NT2/D1 (cell line): ENCODE measurements at regions not wholly inside any gene's neighbourhood (a gene's known extent, or its start where the extent isn't known, plus 50 kb on each side); places are given as distances from the start of the nearest gene placed in this dataset.

ENCODE experiments used
- DNase-seq: peaks from one replicate; pipeline ENCODE4 v3.0.0-alpha.2; 2011; ENCODE audit warnings: low read depth, low spot score
- H3K27me3 ChIP-seq: 2 replicates; pipeline ENCODE4 v1.6.0; 2011; ENCODE audit warnings: mild to moderate bottlenecking; ENCODE audit not compliant: insufficient read length, insufficient read depth
- H3K36me3 ChIP-seq: 2 replicates; pipeline ENCODE4 v1.6.1; 2011; ENCODE audit warnings: mild to moderate bottlenecking, low read length, mixed read lengths; ENCODE audit not compliant: insufficient read depth, insufficient read length
- H3K4me1 ChIP-seq: 2 replicates; pipeline ENCODE4 v1.5.1; 2011; ENCODE audit not compliant: insufficient read depth, insufficient read length
- H3K4me3 ChIP-seq: 2 replicates; pipeline ENCODE4 v1.5.1; 2011; ENCODE audit warnings: low read depth; ENCODE audit not compliant: insufficient read length
- H3K9ac ChIP-seq: 2 replicates; pipeline ENCODE4 v1.6.0; 2011; ENCODE audit warnings: low read depth; ENCODE audit not compliant: insufficient read length
- H3K9me3 ChIP-seq: 2 replicates; pipeline ENCODE4 v1.5.1; 2011; ENCODE audit warnings: mild to moderate bottlenecking, low read length; ENCODE audit not compliant: insufficient read depth
- SUZ12 ChIP-seq: IDR thresholded peaks from 2 replicates; pipeline ENCODE4 v1.6.1; 2011; ENCODE audit not compliant: insufficient read length, insufficient read depth; ENCODE audit errors: extremely low read depth
- YY1 ChIP-seq: IDR thresholded peaks from 2 replicates; pipeline ENCODE4 v1.6.1; 2011; ENCODE audit not compliant: insufficient read length, insufficient read depth
- ZNF274 ChIP-seq: IDR thresholded peaks from 2 replicates; pipeline ENCODE4 v1.6.1; 2011; ENCODE audit warnings: mild to moderate bottlenecking, low read depth, low read length

DNA sequence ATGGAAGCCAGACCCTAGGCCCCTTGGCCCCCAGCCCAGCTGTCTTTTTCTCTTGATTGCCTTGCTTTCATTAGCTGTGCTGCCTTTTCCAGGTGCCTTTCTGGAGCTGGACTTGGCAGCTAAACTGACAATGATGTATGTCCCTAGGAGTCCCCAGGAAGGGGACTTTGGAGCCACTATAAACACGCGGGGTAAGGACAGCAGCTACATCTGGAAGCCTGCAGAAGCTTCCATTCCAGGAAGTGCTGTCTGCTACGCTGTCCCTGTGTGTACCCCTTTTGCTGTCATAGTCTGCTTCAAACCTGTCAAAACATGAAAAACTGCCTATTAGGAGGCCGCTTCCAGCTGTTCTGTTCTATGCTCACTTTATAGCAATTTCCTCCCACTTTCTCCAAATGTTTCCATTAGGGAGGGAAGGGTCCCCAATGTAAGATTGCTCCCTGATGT lies 153.3 kb upstream of the RAG2 start:
- no peaks in the 10 kb centered on the region for H3K4me1 ChIP-seq
- H3K9ac ChIP-seq, result no peak overlapping the region
- no peak for DNase-seq
- H3K4me3 ChIP-seq, result no peak overlapping the region
- H3K27me3 ChIP-seq, result no peaks in the 10 kb centered on the region
- TF ChIP-seq YY1, result no peak
- no peak for TF ChIP-seq ZNF274
- TF ChIP-seq SUZ12, result no peak
- H3K36me3 ChIP-seq, result no peaks in the 10 kb centered on the region
- H3K9me3 ChIP-seq, result no peaks in the 10 kb centered on the region

DNA sequence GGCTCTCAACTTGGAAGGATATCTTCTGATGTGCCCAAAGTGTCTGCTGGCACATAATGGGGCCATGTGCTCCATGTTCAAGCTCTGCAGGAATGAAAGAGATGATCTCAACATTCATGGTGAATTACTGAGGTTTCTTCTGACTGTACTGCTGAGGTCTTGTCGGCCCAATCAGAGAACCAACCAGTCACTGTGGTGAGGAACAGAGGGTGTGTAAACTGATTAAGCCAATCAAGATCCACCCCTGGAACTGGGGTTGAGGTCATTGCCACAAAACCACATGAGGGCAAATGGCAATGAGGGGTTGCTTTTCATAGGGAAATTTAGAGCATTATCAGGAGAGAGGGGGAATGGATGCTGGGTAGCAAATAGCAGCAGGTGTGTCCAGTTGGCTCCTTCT lies 152.3 kb upstream of the RAG2 start:
- H3K9ac ChIP-seq, result no peak overlapping the region

DNA sequence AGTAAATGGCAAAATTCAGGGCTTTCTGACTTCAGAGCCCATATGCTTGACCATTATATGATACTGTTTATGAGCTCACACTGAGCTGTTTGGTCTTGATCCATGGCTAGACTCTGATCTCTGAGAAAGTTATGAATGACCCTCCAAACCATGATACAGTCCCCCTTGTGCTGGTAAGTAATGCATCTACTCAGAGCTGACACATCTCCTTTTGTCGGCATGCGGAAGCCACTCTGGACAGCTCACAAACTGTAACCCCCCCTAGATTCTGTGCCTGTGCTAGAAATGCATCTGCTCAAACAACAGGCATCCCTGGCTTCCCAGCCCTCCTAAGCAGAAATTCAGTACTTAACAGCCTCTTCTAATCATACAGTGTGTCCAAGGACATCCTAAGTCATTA lies 150.8 kb upstream of the RAG2 start:
- DNase-seq, result no peak
- H3K4me3 ChIP-seq, result no peak overlapping the region
- no peaks in the 10 kb centered on the region for H3K4me1 ChIP-seq
- H3K9ac ChIP-seq, result no peak overlapping the region
- no peaks in the 10 kb centered on the region for H3K27me3 ChIP-seq
- TF ChIP-seq YY1 (no peak), ZNF274 (no peak), SUZ12 (no peak)
- H3K9me3 ChIP-seq, result no peaks in the 10 kb centered on the region
- no peaks in the 10 kb centered on the region for H3K36me3 ChIP-seq

More for the DNA sequence above, 152.3 kb upstream of the RAG2 start:
- TF ChIP-seq SUZ12 (no peak), ZNF274 (no peak), YY1 (no peak)
- Histone ChIP-seq H3K36me3 (no peaks in the 10 kb centered on the region), H3K4me3 (no peak overlapping the region), H3K4me1 (no peaks in the 10 kb centered on the region), H3K27me3 (no peaks in the 10 kb centered on the region), H3K9me3 (no peaks in the 10 kb centered on the region)
- peak; percentile 22 for DNase-seq

DNA sequence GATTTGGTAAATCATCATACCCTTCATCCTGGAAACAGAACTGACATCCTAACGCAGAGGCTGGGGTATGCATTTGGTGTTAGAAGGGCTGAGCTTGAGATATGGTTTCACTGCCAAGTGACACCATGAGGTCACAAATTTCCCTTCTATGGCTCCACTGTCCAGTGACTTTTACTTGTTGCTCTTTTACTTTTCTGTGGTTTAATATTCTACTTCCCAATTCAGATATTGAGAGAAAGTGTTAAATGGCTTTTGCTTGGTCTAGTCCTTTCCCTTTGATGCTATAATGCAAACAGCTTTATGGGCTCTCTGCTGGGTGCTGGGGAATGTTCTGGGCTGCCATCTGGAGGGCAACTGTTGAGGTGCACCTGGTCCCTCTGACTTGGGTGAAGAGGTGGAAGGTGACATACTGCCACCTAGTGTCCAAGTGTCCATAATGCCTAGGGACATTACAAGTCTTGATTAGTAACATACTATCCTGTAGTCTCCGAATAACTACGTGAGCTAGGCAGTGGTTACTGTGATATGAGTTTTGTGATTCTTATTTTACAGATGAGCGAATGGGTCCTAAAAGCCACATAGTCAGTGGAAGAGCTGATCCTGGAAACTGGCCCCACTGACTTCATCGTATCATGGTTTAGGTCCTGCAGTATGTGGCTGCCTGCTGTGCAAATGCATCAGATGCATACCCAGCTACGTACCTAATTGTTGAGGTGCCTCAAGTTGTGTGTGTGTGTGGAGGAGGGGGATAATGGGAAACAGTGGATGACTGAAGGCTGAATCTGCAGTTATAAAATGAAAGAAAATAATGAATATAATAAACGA lies 149.1 kb upstream of the RAG2 start:
- Histone ChIP-seq H3K36me3 (no peaks in the 10 kb centered on the region), H3K4me3 (no peak overlapping the region), H3K9ac (no peak overlapping the region), H3K27me3 (no peaks in the 10 kb centered on the region), H3K9me3 (no peaks in the 10 kb centered on the region), H3K4me1 (no peaks in the 10 kb centered on the region)
- no peak for TF ChIP-seq SUZ12
- peak; percentile 96 for DNase-seq

DNA sequence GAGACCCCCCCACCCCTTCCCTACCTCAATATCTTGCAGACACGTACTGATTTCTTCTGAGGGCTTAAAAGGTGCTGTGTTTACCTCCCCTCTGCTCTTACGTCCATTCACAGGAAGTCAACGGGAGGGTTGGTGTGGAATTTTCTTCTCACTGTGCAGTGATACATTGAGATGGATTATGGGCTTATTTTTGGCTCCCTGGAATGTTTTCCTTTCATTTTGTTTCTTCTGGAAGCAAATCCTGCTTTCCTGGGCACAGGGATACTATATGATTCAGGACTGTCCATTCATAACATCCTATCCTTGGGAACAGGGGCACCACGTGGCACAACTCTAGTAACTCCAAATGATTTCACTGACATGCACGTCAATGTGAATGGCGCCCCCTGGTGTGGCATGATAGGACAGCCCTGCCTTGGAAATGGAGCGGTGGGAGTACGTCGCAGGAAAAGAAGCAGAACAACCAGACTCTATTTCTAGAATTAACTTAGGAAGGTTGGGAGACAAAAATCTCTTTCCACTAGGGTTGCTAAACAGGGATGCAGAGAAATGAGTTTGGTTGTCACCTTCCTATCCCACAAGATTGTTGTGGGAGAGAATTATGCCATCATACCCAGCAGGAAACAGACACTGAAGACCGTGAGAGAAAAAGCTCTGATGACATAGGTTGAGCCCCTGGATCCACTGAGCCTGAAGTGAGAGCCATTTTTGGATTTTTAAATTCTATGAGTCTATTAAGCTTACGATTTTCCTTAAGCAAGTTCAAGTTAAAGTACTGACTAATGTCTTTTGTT lies 146.5 kb upstream of the RAG2 start:
- Histone ChIP-seq H3K27me3 (no peaks in the 10 kb centered on the region), H3K9ac (no peak overlapping the region), H3K4me1 (no peaks in the 10 kb centered on the region), H3K36me3 (no peaks in the 10 kb centered on the region), H3K9me3 (no peaks in the 10 kb centered on the region), H3K4me3 (no peak overlapping the region)
- TF ChIP-seq ZNF274 (no peak), YY1 (no peak), SUZ12 (no peak)
- DNase-seq, result peak; percentile 63

DNA sequence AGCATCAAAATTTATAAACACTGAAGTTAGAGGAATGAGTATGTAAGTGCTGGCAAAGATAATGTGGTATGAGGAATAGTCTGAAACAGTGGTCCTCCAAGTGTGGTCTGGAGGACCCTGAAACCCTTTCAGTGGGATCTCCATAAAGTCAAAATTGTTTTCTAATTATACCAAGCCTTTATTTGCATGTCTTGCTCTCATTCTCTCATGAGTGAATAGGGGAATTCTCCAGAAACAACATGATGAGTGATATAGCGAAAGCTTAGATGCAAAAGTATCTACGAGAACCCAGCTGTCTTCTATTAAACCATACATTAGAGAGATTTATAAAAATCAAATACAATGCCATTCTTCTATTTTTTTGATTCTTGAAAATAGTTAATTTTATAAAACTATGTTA lies 145.0 kb upstream of the RAG2 start:
- H3K4me1 ChIP-seq, result no peaks in the 10 kb centered on the region
- H3K9ac ChIP-seq, result no peak overlapping the region

DNA sequence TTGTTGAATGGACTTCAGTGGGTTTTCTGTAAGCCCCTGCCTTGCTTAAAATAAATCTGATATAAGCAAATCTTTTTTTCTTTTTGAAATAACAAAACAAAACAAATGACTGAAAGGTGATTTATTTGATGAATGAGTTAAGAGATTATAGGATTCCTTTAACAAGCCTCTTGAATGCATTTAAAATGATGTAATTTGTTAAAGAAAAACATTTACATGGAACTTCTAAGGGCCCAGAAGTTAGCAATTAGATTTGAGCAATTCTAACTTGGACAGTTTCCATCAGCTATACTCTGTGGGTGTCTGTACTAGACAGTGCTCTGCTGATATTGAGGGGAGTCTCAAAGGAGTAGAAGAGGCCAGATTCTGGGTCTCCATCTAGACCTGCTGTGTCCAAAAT lies 143.5 kb upstream of the RAG2 start:
- Histone ChIP-seq H3K36me3 (no peaks in the 10 kb centered on the region), H3K27me3 (no peaks in the 10 kb centered on the region), H3K9ac (no peak overlapping the region), H3K4me3 (no peak overlapping the region), H3K4me1 (no peaks in the 10 kb centered on the region), H3K9me3 (no peaks in the 10 kb centered on the region)
- TF ChIP-seq YY1 (no peak), SUZ12 (no peak), ZNF274 (no peak)
- DNase-seq, result no peak

More for the DNA sequence above, 145.0 kb upstream of the RAG2 start:
- Histone ChIP-seq H3K36me3 (no peaks in the 10 kb centered on the region), H3K9me3 (no peaks in the 10 kb centered on the region), H3K4me3 (no peak overlapping the region), H3K27me3 (no peaks in the 10 kb centered on the region)
- no peak for DNase-seq
- no peak for TF ChIP-seq YY1
- TF ChIP-seq ZNF274, result no peak
- no peak for TF ChIP-seq SUZ12
